ENCODE measurements at regions not wholly inside any gene's neighbourhood (a gene's known extent, or its start where the extent isn't known, plus 50 kb on each side); places are given as distances from the start of the nearest gene placed in this dataset.

GRCh38 chr16:52743707-52744106 is 196.8 kb upstream of the TOX3 start:
- no peak for TF ChIP-seq POLR2A (IDR thresholded peaks at IDR 0.05; ENCODE audit: insufficient read depth in 1 of 2, low read depth in 2 of 2, low read length in 2 of 2)
- no peak for TF ChIP-seq ZHX1 (CRISPR knock-in tag; IDR thresholded peaks at IDR 0.05; ENCODE audit: low read depth)
- no peak for TF ChIP-seq CTCF (CRISPR knock-in tag; IDR thresholded peaks at IDR 0.05)
- no peak for TF ChIP-seq ZNF276 (CRISPR knock-in tag; IDR thresholded peaks at IDR 0.05; ENCODE audit: low read depth)
- TF ChIP-seq SNAI1 (CRISPR knock-in tag; IDR thresholded peaks at IDR 0.05; ENCODE audit: borderline replicate concordance): no peak
- no peak for TF ChIP-seq EZH2 (conservative IDR thresholded peaks at IDR 0.05; ENCODE audit: low read depth, low read length)
- TF ChIP-seq RAD21 (CRISPR knock-in tag; IDR thresholded peaks at IDR 0.05): no peak
- no peak for TF ChIP-seq POLR2AphosphoS5 (IDR thresholded peaks at IDR 0.05; ENCODE audit: low read depth, low read length)
- TF ChIP-seq E2F1 (CRISPR knock-in tag; IDR thresholded peaks at IDR 0.05): no peak
- no peak for TF ChIP-seq ELF4 (CRISPR knock-in tag; IDR thresholded peaks at IDR 0.05; ENCODE audit: borderline replicate concordance)
- TF ChIP-seq GABPA (IDR thresholded peaks at IDR 0.05; ENCODE audit: low read depth, low read length): no peak
- no peak for TF ChIP-seq GABPA (CRISPR knock-in tag; IDR thresholded peaks at IDR 0.05; ENCODE audit: low read depth)
- no peak for TF ChIP-seq NONO (IDR thresholded peaks at IDR 0.05)
- no peak for TF ChIP-seq NONO (CRISPR knock-in tag; conservative IDR thresholded peaks at IDR 0.05)
- TF ChIP-seq ZNF776 (CRISPR knock-in tag; IDR thresholded peaks at IDR 0.05): no peak
